Brain microvascular endothelial cell (primary cell): ENCODE measurements at regions not wholly inside any gene's neighbourhood (a gene's known extent, or its start where the extent isn't known, plus 50 kb on each side); places are given as distances from the start of the nearest gene placed in this dataset.

Source experiments
- DNase-seq: peaks from one replicate; pipeline ENCODE4 v3.0.0-alpha.2; 2020
- H3K27ac ChIP-seq: fragments of 250-450 bp; sonication (Bioruptor Pico); 2 replicates; pipeline ENCODE4 v1.5.1; 2020; ENCODE audit warnings: mild to moderate bottlenecking, moderate library complexity
- H3K27me3 ChIP-seq: fragments of 250-450 bp; sonication (Bioruptor Pico); replicated peaks from 2 replicates; pipeline ENCODE4 v1.5.1; 2020; ENCODE audit warnings: mild to moderate bottlenecking
- H3K36me3 ChIP-seq: fragments of 250-450 bp; sonication (Bioruptor Pico); replicated peaks from 2 replicates; pipeline ENCODE4 v1.5.1; 2020; ENCODE audit warnings: mild to moderate bottlenecking
- H3K4me3 ChIP-seq: 2 replicates; pipeline ENCODE4 v1.5.1; 2011; ENCODE audit warnings: low read depth, mild to moderate bottlenecking, control low read depth, low read length, moderate library complexity
- in situ Hi-C: cut with HindIII; loops from 2 replicates; pipeline ENCODE4 v1.10.0; 2017; ENCODE audit warnings: low sequenced_read_pairs, low pct_ligation_motif_present
- TF ChIP-seq, protein P1 (sequence below): IDR thresholded peaks from 2 replicates; pipeline ENCODE4 v1.5.1; 2011; ENCODE audit warnings: low read depth, mild to moderate bottlenecking, moderate library complexity, low read length, control low read depth, inconsistent platforms; ENCODE audit errors: missing control alignments

DNA sequence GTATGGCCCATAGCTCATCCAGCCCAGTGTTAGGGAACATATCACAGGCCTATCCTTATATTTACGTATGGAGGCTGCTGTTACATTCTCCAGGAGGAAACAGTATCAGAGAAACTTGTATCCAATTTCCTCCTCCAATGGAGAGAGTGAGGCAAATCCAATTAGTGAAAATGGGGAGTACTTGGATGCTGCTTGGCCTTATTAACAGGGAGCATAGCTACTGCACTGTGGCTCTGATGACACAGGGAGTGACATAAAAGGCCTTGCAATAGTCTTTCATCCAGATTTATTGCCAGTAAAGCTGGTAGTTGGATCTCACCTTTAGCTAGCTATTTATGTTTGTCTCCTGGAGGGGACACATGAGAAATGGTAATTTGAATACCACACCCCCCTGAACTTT lies 313.2 kb upstream of the MTPN start:
- in situ Hi-C loops = no loop called here
- H3K4me3 ChIP-seq = no peak overlapping the region
- TF ChIP-seq, protein P1, sequence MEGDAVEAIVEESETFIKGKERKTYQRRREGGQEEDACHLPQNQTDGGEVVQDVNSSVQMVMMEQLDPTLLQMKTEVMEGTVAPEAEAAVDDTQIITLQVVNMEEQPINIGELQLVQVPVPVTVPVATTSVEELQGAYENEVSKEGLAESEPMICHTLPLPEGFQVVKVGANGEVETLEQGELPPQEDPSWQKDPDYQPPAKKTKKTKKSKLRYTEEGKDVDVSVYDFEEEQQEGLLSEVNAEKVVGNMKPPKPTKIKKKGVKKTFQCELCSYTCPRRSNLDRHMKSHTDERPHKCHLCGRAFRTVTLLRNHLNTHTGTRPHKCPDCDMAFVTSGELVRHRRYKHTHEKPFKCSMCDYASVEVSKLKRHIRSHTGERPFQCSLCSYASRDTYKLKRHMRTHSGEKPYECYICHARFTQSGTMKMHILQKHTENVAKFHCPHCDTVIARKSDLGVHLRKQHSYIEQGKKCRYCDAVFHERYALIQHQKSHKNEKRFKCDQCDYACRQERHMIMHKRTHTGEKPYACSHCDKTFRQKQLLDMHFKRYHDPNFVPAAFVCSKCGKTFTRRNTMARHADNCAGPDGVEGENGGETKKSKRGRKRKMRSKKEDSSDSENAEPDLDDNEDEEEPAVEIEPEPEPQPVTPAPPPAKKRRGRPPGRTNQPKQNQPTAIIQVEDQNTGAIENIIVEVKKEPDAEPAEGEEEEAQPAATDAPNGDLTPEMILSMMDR = no peak

DNA sequence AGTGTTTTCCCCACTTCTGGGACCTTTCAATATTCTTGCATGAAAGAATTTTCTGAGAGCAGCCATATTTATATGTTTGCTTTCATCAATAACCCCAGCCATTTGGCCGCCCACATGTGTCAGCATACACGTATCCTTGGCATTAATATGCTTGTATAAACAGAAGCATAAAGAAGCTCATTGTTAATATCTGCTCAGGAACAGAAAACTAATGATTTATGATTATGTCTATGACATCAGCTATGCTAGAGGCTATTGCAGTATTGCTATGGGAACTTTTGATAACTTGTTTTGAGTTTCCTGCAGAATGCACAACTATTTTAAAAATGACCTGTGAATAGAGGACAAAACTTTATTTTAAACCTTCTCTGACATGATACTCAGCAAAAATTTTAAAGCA lies 300.9 kb upstream of the MTPN start:
- in situ Hi-C loops = no loop called here
- TF ChIP-seq, protein P1 = no peak

More for the DNA sequence above, 313.2 kb upstream of the MTPN start:
- Histone ChIP-seq H3K27ac (no peak overlapping the region), H3K27me3 (no peaks in the 10 kb centered on the region), H3K36me3 (no peaks in the 10 kb centered on the region)
- DNase-seq = no peak

DNA sequence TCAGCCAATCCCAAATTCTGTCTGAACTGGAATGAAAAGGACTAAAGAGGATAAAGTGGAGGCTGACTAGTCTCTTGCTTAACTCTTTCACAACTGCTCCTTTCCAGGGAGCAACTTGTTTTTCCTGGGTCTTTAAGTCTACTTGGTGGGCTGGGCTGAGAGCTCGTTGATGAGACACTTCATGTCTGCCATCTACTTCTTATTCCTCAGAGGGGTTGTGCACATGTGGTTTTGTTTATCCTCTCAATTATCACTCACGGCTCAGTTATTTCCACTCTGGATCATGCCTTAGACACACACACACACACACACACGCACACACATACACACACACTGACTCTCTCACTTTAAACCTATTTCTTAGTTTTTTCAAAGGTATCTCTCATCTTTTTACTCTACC lies 298.6 kb upstream of the MTPN start:
- Histone ChIP-seq H3K4me3 (no peak overlapping the region), H3K27ac (no peak overlapping the region), H3K36me3 (no peaks in the 10 kb centered on the region), H3K27me3 (no peaks in the 10 kb centered on the region)
- no peak for DNase-seq
- TF ChIP-seq, protein P1 = no peak
- in situ Hi-C loops = no loop called here

More for the DNA sequence above, 300.9 kb upstream of the MTPN start:
- no peaks in the 10 kb centered on the region for H3K27me3 ChIP-seq
- no peak for DNase-seq
- H3K36me3 ChIP-seq = no peaks in the 10 kb centered on the region
- H3K27ac ChIP-seq = no peak overlapping the region
- H3K4me3 ChIP-seq = no peak overlapping the region

DNA sequence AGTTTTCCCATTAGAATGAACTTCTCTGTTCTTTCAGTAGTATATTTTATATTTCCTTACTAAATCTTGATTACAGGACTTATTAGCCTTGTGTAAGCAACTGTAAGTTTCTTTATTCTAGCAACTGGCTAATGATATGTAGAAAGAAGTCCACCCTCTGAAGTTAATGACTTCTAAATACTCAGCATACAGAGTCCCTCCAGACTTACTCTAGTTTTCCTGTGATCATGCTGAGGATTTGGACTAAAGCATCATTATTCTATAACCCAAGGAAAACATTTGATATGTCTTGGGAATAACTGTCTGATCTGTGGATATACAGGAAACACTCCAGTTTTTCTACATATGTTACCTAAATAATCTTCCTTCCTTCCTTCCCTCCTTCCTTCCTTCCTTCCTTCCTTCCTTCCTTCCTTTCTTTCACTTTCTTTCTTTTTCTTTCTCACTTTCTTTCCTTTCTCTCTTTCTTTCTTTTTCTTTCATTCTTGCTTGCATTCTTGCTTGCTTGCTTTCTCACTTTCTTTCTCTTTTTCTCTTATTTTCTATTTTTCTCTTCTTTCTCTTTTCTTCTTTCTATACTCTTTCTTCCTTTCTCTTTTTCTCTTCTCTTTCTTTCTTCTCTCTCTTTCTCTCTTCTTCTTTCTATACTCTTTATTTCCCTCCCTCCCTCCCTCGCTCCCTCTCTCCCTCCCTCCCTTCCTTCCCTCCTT lies 297.6 kb upstream of the MTPN start:
- TF ChIP-seq, protein P1 = no peak
- in situ Hi-C loops = no loop called here
- no peak overlapping the region for H3K4me3 ChIP-seq
- H3K36me3 ChIP-seq = no peaks in the 10 kb centered on the region
- no peak overlapping the region for H3K27ac ChIP-seq
- DNase-seq = no peak
- H3K27me3 ChIP-seq = no peaks in the 10 kb centered on the region

DNA sequence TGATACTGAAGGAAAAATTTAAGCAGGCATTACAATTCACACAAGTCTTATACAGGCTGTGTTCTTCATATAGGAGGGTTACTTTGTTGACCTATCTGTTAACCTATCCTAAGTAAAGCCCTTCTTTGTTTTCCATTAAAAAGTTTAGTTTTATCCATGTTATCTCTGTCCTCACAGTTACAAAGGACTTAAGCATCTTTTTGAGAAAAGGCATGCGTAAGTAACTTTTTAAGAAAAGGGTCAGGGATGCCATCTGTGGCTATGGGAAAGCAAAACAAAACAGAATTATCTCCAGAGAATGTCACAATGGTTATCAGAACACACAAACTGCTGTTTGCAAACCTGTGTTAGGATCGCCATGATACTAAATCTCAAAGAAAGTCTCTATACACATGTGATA lies 295.8 kb upstream of the MTPN start:
- Histone ChIP-seq H3K27ac (no peak overlapping the region), H3K36me3 (no peaks in the 10 kb centered on the region), H3K4me3 (no peak overlapping the region), H3K27me3 (no peaks in the 10 kb centered on the region)
- TF ChIP-seq, protein P1 = no peak
- no peak for DNase-seq
- in situ Hi-C loops = no loop called here

DNA sequence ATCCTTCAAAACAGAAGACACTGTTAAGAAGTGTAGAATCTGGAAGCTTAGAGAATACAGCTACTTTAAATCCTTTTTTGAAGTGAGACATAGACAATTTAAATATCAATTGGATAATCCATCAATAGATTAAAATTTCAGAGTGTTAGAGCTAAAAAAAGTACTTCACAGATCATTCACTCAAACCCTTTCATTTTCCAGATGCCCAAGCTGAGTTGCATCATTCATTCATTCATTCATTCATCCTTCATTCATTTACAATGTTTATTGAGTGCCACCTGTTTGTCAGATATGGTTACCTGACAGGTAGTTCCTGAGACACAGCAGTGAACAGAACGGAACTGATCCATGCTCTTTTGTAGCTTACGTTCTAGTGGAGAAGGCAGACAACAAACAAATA lies 290.7 kb upstream of the MTPN start:
- no peak for DNase-seq
- Histone ChIP-seq H3K36me3 (no peaks in the 10 kb centered on the region), H3K4me3 (no peak overlapping the region), H3K27ac (no peak overlapping the region), H3K27me3 (no peaks in the 10 kb centered on the region)
- TF ChIP-seq, protein P1 = no peak
- in situ Hi-C loops = no loop called here
